Midbrain (tissue), 1 donor: ENCODE measurements at regions not wholly inside any gene's neighbourhood (a gene's known extent, or its start where the extent isn't known, plus 50 kb on each side); places are given as distances from the start of the nearest gene placed in this dataset.
"Not testable (repeated sequence)": the region's sequence is repeated elsewhere in the genome, so short reads cannot be mapped to it uniquely, and the experiment has no call there.

Experiments
- DNase-seq: peaks from one replicate; lab custom pipeline; 2025; lab: John Stamatoyannopoulos, UW

GRCh38 chr3:177676148-177676547 lies 478.9 kb upstream of the TBL1XR1 start:
- DNase-seq, result no peak

- DNase-seq, result no peak
Observed at GRCh38 chr3:177676947-177677587, 479.8 kb upstream of the TBL1XR1 start.

- no peak for DNase-seq
Observed at GRCh38 chr3:177679568-177680471, 482.5 kb upstream of the TBL1XR1 start.

DNA sequence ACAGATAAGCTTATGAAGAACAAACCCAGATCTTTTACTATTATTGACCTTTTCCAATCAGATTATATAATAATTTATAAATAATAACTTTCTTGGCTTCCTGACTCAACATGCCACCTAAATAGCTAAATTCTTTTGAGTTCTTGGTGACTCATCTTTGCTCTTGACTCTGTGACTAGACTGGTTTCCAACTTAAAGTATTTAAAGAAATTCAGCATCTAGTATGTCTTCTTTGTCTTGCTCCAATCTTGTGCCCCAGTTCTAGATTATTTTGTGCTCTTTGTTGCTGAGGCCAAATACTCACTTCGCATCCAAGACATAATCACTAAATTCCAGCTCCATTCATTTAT lies 483.2 kb upstream of the TBL1XR1 start:
- no peak for DNase-seq

DNA sequence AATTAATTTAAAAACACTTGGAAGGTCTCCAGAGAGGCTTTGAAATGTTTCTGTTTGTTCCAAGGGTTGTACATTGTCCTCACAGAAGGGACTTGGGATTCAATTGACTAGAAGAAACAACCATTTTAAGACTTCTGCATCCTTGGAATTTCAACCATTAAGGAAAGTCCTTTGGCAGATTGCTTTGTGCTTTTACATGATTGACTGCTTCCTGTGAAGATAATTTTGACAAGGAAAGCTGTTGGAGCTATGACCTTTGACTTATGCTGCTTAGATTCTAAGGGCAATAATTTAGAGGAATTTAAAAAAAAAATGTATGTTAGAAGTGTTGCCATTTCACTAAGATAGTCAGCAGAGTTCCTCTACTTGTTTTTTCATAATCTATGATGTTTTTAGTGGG lies 483.9 kb upstream of the TBL1XR1 start:
- DNase-seq, result no peak

- no peak for DNase-seq
Observed at GRCh38 chr3:177681852-177682251, 484.6 kb upstream of the TBL1XR1 start.

DNA sequence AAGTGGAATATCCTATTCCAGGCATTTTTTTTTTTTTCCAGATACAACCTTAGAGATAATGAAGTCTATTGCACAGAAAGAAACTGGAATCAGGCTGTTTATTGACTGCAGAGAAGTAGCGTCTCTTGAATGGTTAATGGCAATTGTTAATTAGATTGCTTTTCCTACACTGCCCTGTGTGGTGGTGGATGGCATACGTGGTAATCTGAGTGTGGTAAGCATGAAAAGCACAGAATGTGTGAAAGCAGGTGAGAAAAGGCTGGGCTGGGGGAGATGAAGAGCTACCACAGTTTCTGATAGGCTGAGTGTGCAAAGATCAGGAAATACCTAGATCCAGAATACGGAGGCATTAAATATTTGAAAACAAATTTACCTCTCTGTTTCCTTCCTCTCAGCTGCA lies 486.3 kb upstream of the TBL1XR1 start:
- DNase-seq, result no peak

GRCh38 chr3:177686671-177687070 lies 489.4 kb upstream of the TBL1XR1 start:
- DNase-seq, result no peak

- DNase-seq, result no peak
Observed at GRCh38 chr3:177687291-177687690, 490.0 kb upstream of the TBL1XR1 start.

GRCh38 chr3:177688152-177688551 lies 490.9 kb upstream of the TBL1XR1 start:
- DNase-seq, result no peak

GRCh38 chr3:177689077-177689476 lies 491.8 kb upstream of the TBL1XR1 start:
- DNase-seq, result no peak

DNA sequence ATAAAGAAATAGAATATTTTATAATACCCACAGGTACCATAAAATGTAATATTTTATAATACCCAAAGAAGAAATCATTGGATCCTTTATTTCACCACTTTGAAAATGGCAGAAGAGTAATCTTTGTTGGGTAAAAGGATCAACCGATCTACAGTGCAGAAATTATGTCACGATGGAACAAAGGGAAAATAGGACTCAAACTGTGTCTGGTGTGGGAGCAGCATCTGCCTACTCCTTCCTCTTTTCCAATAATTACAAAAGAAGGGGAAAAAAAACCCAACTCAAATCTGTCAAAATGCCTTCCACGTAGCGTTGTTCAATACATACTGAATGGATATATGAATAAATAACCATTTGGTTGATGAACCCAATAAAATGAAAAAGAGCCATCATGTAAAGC lies 492.6 kb upstream of the TBL1XR1 start:
- no peak for DNase-seq

GRCh38 chr3:177690306-177690705 lies 493.0 kb upstream of the TBL1XR1 start:
- DNase-seq, result no peak

DNA sequence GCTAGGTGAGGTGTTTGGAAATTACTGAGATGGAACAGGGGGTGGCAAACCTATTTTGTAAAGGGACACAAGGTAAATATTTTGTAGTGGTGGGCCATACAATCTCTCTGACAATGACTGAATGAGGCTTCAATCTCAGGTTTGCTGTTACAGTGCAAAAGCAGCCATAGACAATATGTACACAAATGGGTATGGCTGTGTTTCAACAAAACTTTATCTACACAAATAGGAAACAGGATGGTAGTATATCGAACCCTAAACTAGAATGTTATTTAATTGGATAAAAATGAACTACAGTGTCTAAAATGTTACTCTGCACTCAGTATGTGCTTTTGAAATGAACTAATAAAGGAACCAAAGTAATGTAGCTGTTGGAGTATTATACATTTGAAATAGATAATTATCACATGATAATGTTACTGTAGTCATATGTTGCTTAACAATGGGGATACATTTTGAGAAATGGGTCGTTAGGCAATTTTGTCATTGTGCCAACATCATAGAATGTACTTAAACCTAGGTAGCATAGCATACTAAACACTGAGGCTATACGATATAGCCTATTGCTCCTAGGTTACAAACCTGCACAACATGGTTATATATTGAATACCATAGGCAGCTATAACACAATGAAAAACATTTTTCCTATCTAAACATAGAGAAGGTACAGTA lies 495.2 kb upstream of the TBL1XR1 start:
- DNase-seq, result no peak

DNA sequence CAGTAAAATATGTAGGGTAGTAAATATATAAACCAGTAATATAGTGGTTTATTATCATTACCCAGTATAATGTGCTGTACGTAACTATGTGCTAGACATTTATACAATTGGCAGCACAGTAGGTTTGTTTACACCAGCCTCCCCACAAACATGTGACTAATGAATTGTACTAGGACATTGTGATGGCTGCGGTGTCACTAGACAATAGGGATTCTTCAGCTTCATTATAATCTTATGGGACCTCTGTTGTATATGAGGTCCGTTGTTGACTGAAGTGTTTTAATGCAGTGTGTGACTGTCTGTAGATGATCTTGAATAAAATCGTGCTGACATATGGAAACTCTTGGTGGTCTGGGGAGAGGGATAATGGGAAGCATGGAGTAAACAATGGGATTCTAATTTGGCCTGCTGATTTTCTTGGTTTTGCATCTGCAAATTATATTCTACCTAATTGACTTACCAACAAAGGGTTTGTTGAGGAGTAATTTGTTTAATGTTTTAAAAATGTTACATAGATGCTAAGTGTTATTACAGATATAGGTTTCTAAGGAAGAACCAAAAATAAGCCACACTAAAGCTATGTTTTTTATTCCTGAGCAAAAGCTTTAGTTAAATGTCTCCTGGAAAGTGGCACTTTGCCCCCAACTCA lies 496.5 kb upstream of the TBL1XR1 start:
- peak; percentile 46 for DNase-seq

GRCh38 chr3:177694316-177694715 lies 497.0 kb upstream of the TBL1XR1 start:
- DNase-seq, result no peak

- no peak for DNase-seq
Observed at GRCh38 chr3:177694951-177695350, 497.7 kb upstream of the TBL1XR1 start.

DNA sequence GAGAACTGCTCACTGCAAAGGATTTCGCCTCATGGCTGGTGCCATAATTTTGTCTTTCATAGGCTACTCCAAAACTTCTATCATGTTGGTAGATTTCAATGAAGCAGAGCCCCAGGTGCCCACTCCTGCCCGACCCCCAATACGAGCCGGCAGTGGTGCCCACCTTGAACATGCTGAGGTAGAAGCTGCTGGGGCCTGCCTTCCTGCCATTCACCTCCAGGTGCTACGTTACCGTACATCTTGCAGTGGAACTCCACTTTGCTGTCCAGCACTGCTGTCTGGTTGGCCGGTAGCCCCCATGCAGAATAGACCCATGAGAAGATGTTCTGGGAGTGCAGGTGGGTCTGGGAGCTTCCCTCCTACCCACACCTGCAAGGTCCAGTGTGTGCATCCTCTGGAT lies 502.8 kb upstream of the TBL1XR1 start:
- DNase-seq, result no peak

GRCh38 chr3:177703788-177704187 lies 506.5 kb upstream of the TBL1XR1 start:
- DNase-seq, result no peak

DNA sequence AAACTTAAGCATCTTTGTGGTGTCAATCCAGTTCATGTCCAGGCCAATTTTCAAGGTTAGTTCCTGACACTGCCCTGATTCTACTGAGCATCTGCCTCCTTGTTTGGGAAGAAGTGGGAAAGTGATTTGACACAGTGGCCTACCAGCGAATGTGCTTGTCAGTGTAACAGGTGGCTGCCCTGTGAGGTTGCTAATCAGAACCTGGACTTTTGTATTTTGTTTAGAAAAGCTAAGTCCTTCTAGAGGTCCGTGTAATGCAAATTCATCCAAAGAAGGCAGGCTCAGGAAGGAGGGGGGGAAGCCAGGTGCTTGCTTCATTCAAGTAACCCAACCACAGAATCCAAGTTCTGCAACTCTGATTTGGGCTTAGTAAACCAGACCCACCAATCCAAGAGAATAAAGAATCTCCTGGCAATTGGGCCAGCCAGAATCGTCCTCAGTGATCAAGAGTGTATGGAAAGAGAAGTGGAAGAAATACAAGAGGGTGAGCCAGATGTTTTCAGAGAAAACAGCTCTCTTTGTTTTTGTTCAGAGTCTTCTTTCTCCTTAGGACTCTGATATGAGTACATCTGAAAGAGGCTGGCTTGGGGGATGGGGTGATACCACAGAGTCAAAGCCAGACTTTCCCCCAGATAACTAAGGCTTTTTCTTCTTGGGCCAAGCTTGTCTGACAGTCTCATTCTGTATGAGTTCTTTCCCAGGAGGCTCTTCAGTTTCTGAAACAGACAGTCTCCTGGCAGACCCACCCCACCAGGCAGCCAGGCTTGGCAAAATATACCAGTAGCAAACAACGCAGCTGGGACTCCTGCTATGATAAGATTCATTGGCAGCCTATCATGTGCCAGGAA lies 508.9 kb upstream of the TBL1XR1 start:
- DNase-seq, result no peak

DNA sequence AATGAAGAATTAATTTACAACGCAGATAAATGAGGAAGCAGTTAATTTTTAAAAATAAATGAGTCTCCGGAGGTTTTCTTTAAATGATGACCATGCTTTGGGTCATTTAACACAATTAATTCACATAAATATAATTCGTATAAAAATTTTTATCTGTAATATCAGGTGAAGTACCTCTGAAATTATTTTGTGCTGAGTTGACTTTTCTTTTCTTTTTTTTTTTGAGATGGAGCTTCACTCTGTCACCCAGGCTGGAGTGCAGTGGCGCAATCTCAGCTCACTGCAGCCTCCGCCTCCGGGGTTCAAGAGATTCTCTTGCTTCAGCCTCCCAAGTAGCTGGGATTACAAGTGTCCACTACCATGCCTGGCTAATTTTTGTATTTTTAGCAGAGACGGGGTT lies 512.2 kb upstream of the TBL1XR1 start:
- not testable (repeated sequence) for DNase-seq

- no peak for DNase-seq
Observed at GRCh38 chr3:177710506-177710905, 513.2 kb upstream of the TBL1XR1 start.
